HG02938 (cell line): ENCODE measurements at regions not wholly inside any gene's neighbourhood (a gene's known extent, or its start where the extent isn't known, plus 50 kb on each side); places are given as distances from the start of the nearest gene placed in this dataset.

Source experiments
- ATAC-seq: cut with Tn5 transposase; IDR thresholded peaks from one replicate; pipeline ENCODE4 v1.9.1; 2021; ENCODE audit warnings: mild to moderate bottlenecking, moderate library complexity; ENCODE audit not compliant: unreplicated experiment

DNA sequence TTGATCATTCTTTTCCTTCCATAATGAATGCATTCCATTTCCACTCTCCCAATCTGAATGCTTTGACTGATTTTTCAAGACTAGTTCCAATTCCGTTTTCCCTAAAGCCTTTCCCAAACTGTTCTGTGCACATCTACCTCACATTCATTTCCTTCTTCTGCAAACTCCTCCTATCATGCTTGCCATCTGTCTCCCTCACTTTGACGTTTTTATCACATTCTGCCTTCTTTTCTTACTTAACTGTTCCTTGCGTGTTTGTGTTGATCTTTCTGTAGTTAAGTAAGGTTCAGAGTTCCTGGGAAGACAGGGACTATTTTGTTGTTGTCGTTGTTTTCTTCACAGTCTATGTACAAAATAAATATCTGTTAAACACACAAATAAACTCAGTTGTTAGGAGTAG lies 179.0 kb downstream of the NXPE2 start:
- no peak for ATAC-seq

DNA sequence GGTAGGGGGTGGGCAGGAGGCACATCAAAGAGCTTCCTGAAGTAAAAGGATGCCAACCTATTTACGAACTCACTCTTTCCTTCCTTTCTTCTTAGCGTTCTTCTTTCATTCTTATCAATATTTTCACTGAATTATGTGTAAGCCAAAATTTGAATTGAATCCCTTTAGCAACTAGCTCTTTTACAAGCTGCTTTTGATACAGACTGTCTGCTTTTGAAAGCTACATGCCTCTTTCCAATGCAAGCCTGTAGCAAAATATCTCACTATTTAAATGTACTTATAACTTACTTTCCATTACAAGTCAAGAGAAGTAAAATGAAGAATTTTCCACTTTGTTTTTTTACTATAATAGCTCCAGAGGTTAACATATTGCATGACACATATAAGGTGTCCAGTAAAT lies 186.6 kb downstream of the NXPE2 start:
- ATAC-seq: no peak

DNA sequence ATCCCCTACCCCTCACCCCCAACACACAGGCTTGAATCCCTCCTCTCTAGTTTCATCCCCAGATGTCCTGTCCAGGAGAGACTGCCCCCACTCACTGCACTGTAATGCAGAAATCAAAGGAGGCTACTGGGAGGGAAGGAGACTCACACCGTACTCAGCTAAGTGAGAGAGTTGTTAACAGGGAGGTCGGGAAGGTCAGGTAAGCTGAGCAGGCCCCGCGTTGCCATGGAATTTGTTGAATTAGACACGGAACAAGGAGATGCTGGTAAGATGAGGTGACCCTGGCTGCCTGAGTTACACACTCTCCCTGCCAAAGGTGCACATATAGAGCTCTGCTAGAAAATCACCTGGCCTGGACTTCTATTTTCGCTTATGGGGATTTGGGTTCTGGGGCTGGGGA lies 197.9 kb downstream of the NXPE2 start:
- no peak for ATAC-seq

DNA sequence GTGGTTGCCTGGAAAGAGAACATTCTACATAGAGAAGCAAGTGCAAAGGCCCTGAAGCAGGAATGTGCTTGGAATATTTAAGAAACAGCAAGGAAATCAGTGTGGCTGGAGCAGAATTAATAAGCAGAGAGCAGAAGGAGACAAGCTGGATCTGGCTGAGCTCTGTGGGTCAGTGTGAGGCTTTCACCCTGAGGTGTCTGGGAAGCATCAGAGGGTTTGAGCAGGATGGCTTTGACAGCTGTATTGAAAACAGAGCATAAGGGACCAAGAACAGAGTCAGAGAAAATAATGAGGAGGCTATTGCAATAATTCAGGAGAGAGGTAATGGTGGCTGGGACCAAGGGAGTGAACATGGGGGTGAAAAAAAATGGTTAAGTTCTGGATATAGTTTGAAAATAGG lies 199.6 kb downstream of the NXPE2 start:
- no peak for ATAC-seq

DNA sequence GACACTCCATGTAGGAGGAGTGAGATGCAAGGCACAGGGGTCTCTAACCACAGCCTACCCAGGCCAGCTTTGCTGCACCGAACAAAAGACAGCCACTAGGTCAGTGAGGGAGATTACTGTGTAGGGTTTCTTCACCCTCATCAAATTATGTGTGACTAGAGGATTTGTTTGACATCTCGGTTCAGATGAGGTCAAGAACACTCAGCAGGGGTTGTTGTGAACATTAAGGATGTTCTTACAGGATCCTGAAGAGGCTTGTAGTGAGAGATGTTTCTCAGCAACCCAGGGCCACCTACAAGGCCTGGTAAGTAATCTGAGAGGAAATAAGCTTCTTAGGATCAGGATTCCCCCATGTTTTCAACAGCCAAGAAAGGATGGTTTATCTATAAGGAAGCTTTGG lies 202.1 kb downstream of the NXPE2 start:
- no peak for ATAC-seq

DNA sequence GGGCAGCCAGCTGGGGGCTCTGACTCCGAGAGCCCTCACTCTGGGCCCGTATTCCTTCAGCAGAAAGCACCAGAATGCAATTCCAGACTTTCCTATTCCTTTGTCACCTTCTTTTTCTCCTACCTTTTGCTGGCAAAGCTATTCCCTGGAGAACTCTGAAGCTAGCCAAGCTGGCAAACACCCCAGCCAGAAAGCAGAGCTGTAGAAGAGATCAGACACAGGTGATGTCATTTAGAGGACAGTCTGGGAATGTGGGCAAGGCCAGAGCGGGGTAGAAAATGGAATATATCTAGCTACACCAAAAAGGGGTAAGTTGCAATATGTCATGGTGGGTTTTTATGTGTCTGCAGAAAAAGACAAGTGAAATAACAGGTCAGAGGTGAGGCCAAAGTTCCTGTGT lies 205.1 kb downstream of the NXPE2 start:
- ATAC-seq: no peak

DNA sequence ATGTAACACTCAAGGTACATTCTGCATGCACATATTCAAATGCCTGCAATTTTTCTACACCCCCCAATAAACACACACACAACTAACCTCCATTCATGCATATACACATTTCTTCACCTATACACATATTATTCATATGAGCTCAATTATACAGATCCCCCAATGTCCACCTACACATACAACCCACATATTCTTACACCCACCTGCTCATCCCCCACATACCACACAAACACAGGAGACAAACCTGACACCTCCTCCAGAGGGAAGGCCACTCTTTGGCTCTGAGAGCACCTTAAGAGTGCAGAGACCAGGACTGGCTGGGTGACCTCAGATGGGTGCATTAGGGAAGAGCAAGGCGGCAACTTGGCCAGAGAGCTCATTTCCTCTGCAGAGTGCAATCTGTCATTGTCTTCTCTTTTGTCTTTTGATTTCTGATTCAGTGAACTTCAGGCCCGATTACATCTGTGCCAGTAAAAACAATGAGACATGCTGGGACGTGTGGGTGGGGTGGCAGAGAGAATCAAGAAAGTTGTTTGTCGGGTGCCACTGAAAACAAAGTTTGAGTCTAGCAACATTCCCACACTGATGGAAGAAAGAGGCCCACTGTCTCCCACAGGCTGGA lies 208.4 kb downstream of the NXPE2 start:
- no peak for ATAC-seq

DNA sequence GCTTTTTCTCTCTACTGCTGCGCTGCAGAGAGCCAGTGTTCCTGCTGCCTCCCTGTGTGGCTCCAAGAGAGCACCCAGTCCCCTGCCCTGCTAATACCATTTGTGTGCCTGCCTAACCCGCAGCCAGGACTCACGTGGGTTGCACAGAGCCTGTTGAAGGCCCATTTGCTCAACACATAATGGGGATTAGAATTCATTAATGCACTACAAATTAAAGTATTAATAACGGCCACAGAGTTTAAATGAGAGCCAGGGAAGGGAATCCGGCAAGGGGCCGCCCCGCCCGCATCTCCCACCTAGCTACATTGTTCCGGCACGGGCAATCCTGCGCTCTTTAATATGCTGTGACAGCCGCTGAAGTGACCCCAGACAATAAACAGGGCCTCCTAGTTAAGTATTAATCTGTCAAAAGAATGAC lies 211.3 kb downstream of the NXPE2 start:
- no peak for ATAC-seq

DNA sequence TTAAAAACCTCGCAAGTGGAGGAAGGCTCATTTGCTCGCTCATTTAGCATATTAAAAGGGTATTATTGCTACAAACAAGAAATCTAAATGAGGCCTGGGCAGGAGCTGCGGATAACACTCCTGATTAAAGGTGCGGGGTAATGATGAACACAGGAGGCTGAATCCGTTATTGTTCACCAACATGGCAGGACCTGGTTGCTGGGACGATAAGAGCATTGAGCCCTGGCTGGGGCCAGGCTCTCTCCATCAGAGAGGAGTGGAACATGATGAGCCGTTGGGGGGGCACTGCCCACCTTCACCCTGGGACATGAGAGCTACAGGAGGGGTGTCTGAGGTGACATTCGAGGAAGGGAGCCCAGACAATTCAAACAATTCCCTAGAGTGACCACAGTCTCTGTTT lies 211.7 kb downstream of the NXPE2 start:
- ATAC-seq: no peak

DNA sequence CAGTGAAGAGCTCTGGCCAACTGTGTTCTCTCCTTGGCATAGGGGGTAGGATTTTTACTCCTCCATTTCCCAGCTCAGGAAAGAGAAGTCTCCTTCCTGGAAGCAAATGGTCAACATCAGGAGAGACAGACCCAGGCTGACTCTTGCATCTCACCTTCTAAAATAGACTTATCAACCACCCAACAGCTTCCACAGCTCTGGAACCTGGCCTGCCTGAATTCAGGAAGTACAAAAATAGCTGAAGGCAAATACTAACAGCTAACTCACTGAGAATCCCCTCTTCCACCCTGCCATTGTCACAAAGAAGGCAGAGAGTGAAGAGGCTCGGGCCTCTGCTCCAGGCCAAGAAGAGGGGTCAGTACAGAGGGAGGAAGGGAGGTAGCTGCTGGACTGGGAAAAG lies 213.6 kb downstream of the NXPE2 start:
- ATAC-seq: no peak

DNA sequence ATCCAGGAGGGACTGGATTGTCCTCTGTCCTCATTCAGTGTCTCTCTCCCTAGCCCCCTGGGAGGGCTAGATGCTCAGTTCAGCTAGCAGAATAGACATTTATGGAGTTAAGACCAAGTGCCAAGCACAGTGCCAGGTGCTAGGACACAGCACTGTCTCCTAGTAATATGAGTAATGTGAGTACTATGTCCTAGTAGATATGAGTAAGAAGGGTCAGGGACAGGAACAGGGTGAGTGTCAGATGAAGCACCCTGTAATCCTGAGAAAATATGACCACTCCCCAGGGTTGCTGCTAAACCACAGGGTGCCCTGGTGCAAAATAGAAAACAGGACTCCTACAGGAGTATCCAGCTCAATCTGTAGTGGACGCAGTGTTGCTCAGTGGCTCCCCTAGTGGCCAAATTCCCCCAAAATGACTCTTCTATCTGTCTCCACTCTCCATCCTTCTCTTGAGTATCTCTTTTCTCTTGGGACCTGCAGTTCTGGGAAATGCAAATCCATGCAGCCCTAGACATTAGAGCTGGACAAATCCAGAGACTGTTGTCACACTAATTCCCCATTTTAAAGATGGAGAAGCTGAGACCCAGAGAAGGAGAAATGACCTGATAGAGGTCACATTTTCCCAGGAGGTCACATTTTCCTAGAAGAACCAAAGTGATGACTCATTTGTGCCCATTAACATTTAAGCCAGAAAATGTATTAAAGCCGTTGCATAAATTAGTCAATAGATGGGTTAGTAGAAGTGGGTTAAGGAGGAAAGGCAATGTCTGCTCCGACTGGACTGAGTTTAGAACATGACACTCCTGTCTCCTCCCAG lies 214.3 kb downstream of the NXPE2 start:
- no peak for ATAC-seq

DNA sequence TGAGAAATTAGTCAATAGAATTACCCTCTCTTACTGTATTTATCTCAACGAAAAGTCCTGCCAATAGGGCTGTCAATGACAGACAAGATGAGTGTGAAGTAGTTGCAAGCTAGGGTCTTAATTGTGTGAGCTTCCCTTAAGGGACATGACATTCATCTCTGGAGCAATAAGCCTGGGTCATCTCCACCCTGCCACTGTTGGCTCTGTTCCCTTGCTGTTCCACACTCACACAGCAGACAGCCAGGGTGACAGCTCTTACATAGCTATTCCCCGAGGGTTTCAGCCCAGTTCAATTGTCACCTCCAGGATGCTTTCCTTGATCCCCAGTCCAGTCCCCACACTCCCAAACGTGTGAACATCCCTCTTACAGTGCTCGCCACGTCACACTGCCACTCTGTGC lies 215.0 kb downstream of the NXPE2 start:
- ATAC-seq: no peak

DNA sequence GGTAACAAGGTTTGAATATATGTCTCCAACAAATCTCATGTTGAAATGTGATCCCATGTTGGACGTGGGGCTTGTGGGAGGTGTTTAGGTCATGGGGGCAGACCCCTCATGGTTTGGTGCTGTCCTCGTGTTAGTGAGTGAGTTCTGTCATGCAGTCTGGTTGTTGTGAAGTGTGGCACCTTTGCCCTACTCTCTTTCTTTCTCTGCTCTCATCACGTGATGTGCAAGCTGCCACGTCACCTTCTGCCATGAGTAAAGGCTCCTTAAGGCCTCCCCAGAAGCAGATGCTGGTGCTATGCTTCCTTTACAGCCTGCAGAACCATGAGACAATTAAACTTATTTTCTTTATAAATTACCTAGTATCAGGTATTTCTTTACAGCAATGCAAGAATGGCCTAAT lies 218.3 kb downstream of the NXPE2 start:
- no peak for ATAC-seq

DNA sequence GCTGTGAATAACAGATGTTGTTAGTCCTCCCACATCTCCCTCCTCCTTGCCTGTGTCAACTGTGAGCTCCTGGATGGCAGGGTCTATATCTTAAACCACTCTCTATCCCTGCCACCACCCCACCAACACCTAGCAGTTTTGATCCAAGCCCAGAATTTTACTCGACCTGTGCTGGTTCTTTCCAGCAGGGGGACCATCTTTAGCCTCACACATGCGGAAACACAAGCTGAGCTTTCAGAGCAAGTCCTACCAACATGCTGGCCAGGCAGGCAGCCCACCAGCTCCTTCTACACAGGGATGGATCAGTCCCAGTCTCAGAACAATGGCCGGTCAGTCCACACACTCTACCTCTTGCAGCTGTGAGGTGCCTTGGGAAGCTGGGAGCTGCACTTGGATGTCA lies 231.5 kb downstream of the NXPE2 start:
- ATAC-seq: no peak

DNA sequence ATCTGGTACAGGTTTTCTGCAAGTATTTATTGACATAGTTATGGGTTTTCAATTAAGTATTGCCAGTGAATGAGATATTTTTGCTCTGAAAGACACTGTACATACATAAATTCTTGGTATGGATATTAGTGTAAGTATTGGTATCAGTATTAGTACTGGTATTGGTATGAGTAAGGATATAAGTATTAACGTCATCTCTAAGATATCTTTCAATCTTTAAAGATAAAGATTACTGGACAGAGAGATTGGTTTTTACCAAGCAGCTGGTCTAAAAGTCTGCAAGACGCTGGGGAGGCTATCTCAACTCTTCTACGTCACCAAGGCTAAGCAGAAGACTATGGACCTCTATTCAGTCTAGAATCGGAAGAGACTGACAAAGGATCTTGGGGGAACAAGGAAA lies 234.5 kb downstream of the NXPE2 start:
- ATAC-seq: peak; percentile 92

DNA sequence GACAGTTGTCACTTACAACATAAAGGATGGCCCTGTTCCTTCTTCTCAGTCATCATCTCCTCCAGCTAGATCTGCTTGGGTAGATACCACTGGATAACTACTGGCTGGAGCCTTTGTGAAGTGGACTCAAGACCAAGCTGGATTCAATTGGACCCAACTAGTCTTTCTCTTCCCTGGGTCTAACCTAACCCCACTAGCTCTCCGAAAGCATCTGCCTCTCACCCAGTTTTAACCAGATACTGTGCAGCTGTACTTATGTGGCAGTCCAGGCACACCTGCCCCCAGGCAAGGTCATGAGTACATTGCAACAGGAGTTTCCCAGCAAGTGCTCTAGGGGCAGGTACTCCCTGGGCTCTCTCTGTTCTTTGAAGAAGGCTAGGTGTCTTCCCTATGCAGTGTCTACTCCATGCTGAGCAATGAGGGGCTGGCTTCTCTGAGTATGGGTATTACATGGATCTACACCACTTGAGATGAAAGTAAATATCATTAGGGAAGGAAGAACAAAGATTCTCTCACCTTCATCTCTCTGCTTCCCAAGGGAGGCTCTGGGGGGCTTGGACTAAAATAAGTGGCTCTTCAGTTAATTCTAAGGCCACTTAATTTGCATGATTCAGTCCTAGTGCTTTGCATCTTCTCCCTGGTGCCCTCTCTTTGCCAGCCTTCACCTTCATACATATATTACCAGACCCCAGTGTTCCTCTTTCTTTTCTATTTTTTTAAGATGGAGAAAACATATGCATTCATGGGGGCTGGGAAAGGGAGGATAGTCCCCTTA lies 236.1 kb downstream of the NXPE2 start:
- no peak for ATAC-seq

DNA sequence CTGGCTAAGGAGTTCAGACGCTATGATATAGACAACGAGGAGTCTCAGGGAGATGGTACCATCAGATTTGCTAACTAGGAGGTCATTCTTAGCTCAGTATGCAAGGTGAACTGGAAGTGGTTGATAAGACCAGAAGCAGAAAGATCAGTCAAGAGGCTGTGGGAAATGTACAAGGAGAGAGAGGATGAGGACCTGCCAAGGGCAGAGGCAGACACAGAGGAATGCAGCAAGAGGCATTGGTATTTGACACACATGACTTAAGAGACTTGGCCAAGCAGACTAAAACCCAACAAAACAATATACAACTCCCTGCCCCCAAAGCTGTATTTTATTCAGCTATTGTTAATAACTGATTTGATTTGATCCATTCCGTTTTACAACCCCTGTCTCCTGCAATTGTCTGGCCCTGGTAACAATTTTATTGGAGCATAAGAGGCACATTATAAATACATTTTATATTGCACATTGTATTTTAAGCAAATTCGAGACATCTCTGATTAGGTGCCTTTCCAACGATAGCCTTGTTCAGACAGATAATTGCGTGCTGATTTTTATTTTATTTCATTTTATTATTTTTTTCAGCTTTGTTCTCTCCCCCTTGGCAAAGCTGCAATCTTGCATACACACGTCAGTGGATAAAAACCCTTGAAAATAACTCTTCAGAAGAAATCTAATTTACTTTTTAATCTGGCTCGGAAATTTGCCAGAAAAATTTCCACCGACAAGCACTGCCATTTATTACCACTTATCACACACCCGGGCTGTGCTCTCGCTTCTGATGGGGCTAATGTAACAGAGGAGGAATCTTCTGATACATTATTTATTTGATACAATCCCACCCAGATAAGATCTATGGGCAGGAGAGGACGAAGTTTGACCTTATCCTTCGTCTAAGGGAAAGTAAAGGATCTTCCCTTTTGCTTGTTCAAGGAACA lies 237.8 kb downstream of the NXPE2 start:
- no peak for ATAC-seq

DNA sequence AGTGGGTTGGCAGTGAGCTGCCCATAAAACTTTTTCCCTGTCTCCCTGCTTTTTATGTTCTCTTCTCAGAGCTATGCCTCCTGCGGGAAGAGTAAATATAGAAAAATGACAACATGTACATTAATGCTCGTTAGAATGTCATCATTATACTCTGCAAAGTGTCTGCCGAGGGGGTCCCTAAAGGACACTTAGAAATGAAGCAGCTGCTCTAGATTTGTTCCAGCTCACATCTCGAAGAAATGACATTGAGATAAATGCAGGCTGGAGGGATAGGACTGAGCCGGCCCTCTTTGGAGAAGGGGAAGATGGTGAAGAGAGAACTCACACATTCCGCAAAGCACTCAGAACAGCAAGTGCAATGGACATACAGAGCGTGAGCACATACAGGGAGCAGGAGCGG lies 240.0 kb downstream of the NXPE2 start:
- ATAC-seq: no peak

DNA sequence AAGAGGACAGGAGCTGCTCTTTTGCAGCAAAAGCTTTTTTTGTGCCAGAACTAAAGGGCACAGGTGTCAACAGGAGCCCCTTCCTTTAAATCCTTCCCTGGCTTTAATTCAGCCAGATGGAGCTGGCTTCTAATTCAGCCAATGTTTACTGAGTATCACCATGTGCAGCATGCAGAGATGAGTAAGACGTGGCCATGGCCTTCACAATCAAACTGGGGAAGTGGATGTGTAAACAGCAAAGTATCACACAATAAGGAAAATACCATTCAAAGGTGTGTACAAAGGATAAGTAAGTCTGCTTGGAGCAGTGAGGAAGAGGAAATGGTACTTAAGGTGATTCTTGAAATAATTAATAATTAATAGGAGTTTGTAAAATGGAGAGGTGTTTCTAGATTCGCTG lies 243.4 kb downstream of the NXPE2 start:
- ATAC-seq: no peak

DNA sequence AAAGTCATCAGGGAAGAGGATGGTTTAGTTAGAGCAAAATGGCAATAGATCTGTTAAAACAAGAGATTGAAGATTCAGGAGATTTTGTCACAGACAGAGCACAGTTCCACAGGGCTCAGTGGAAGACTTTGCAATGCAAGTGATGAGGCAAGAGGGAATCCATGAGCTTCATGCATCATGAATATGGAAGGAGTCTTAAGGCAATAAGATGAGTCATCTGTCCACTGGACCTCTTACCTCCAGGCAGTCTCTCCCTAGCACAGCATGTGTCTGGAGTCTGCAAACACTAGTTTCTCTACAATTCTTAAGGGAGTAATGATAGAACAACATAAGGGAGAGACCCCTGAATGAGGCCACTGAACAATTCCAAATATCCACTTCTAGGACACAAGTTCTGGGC lies 245.7 kb downstream of the NXPE2 start:
- no peak for ATAC-seq

DNA sequence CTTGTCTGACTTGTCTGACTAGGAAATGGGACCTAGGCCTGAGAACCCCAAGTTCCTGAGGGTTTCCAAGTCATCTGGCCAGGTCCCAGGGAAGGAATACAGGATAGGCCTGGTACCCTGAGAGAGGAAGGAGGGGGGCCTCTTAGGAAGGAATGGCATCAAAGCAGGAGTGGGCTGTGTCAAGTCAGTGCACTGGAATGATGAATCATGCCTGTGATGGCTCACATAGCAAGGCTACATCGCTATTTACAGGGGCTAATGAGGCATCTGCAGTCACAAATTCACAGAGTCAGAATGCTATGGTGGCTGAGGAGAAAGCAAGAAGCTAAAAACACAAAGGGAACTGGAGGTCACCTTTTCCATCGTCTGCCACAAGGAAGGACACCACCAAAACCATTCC lies 247.3 kb downstream of the NXPE2 start:
- ATAC-seq: no peak
